H1 (cell line): ENCODE measurements at regions not wholly inside any gene's neighbourhood (a gene's known extent, or its start where the extent isn't known, plus 50 kb on each side); places are given as distances from the start of the nearest gene placed in this dataset.

Source experiments
- CBX5 ChIP-seq: fragments of 300-800, 300-1000 bp; sonication (generic); IDR thresholded peaks from 2 replicates; pipeline ENCODE4 v1.7.1; 2016; ENCODE audit warnings: antibody characterized with exemption, low read length, low read depth
- CEBPB ChIP-seq: IDR thresholded peaks from 2 replicates; pipeline ENCODE4 v1.6.1; 2012; ENCODE audit warnings: low read depth, low read length
- EP300 ChIP-seq, 2 experiments: IDR thresholded peaks; 1 replicate in 1 of 2; 2 replicates in 1 of 2; pipeline ENCODE4 v1.6.1; 2011 to 2012; ENCODE audit warnings: low read depth in 2 of 2, low read length in 2 of 2, mild to moderate bottlenecking in 2 of 2, borderline replicate concordance in 1 of 2, inconsistent platforms in 1 of 2, moderate library complexity in 1 of 2
- EZH2 ChIP-seq: fragments of 200-600 bp; sonication (generic); IDR thresholded peaks from 2 replicates; pipeline ENCODE4 v1.7.1; 2012; ENCODE audit warnings: low read depth, mild to moderate bottlenecking, moderate library complexity, low read length, inconsistent platforms; ENCODE audit not compliant: severe bottlenecking
- GTF2F1 ChIP-seq: IDR thresholded peaks from 2 replicates; pipeline ENCODE4 v1.6.1; 2012; ENCODE audit warnings: low read depth, low read length, improper control_type of control experiment, borderline replicate concordance
- KDM1A ChIP-seq: fragments of 200-600, 300-600 bp; sonication (generic); IDR thresholded peaks from 2 replicates; pipeline ENCODE4 v1.7.1; 2016; ENCODE audit warnings: mild to moderate bottlenecking, low read length, borderline replicate concordance
- MAFK ChIP-seq: IDR thresholded peaks from 2 replicates; pipeline ENCODE4 v1.6.1; 2012; ENCODE audit warnings: low read depth, mild to moderate bottlenecking, improper control_type of control experiment, low read length
- MAX ChIP-seq: IDR thresholded peaks from 2 replicates; pipeline ENCODE4 v1.6.1; 2012; ENCODE audit warnings: inconsistent platforms
- PHF8 ChIP-seq: fragments of 200-600 bp; sonication (generic); conservative IDR thresholded peaks from 2 replicates; pipeline ENCODE4 v1.7.1; 2012; ENCODE audit warnings: low read depth, mild to moderate bottlenecking, inconsistent platforms, low read length, moderate library complexity
- POLR2A ChIP-seq, 2 experiments: IDR thresholded peaks; 1 replicate in 1 of 2; 2 replicates in 1 of 2; pipeline ENCODE4 v1.6.1; 2011; ENCODE audit warnings: low read depth in 2 of 2, low read length in 2 of 2, mild to moderate bottlenecking in 2 of 2; ENCODE audit errors: control extremely low read depth in 1 of 2
- TF ChIP-seq, protein P1 (sequence below), 3 experiments: IDR thresholded peaks; 1 replicate in 2 of 3; 2 replicates in 1 of 3; pipeline versions ENCODE4 v1.5.1 to v1.6.1; 2011; ENCODE audit warnings: low read length in 3 of 3, mild to moderate bottlenecking in 3 of 3, inconsistent platforms in 2 of 3, low read depth in 1 of 3, moderate library complexity in 1 of 3; ENCODE audit not compliant: insufficient read depth in 1 of 3; ENCODE audit errors: control extremely low read depth in 1 of 3
- TF ChIP-seq, protein P2 (sequence below): IDR thresholded peaks from 2 replicates; pipeline ENCODE4 v1.6.1; 2011; ENCODE audit warnings: low read length, improper control_type of control experiment

DNA sequence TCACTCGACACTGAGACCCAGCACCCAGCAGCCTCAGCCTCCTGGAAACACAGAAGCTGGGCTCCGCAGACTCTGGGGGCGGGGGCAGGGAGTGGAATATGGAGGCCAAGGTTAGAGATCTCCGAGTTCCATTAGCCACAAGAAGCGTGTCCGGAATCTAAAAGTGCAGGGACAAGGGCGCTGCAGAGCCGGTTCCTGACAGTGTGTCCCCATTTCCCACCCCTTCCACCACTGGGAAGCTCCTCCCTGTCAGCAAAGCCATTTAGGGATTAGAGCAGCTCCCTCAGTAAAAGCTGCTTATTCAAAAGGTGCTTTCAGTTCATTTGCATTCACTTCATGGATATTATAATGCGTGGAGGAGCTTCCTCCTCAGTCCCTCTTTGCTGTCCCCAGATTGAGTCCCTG, 74.1 kb upstream of the HSPA9 start:
- TF ChIP-seq, protein P1, sequence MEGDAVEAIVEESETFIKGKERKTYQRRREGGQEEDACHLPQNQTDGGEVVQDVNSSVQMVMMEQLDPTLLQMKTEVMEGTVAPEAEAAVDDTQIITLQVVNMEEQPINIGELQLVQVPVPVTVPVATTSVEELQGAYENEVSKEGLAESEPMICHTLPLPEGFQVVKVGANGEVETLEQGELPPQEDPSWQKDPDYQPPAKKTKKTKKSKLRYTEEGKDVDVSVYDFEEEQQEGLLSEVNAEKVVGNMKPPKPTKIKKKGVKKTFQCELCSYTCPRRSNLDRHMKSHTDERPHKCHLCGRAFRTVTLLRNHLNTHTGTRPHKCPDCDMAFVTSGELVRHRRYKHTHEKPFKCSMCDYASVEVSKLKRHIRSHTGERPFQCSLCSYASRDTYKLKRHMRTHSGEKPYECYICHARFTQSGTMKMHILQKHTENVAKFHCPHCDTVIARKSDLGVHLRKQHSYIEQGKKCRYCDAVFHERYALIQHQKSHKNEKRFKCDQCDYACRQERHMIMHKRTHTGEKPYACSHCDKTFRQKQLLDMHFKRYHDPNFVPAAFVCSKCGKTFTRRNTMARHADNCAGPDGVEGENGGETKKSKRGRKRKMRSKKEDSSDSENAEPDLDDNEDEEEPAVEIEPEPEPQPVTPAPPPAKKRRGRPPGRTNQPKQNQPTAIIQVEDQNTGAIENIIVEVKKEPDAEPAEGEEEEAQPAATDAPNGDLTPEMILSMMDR (IDR thresholded peaks at IDR 0.05; ENCODE audit: control extremely low read depth in 1 of 3, insufficient read depth in 1 of 3, low read depth in 1 of 3, low read length in 3 of 3): no peak
- TF ChIP-seq MAX (no peak), EP300 (IDR thresholded peaks at IDR 0.05; ENCODE audit: borderline replicate concordance in 1 of 2, low read depth in 2 of 2, low read length in 2 of 2) (no peak), POLR2A (IDR thresholded peaks at IDR 0.05; ENCODE audit: control extremely low read depth in 1 of 2, low read depth in 2 of 2, low read length in 2 of 2) (no peak), CBX5 (no peak), KDM1A (no peak), EZH2 (no peak), PHF8 (no peak), GTF2F1 (no peak), MAFK (no peak), CEBPB (no peak)
- TF ChIP-seq, protein P2, sequence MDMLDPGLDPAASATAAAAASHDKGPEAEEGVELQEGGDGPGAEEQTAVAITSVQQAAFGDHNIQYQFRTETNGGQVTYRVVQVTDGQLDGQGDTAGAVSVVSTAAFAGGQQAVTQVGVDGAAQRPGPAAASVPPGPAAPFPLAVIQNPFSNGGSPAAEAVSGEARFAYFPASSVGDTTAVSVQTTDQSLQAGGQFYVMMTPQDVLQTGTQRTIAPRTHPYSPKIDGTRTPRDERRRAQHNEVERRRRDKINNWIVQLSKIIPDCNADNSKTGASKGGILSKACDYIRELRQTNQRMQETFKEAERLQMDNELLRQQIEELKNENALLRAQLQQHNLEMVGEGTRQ: no peak
